ENCODE measurements at regions not wholly inside any gene's neighbourhood (a gene's known extent, or its start where the extent isn't known, plus 50 kb on each side); places are given as distances from the start of the nearest gene placed in this dataset.
"Not testable (repeated sequence)": the region's sequence is repeated elsewhere in the genome, so short reads cannot be mapped to it uniquely, and the experiment has no call there.

GRCh38 chr1:242811092-242811840, 286.8 kb upstream of the PLD5 start (continued):
- TF ChIP-seq, protein P1, sequence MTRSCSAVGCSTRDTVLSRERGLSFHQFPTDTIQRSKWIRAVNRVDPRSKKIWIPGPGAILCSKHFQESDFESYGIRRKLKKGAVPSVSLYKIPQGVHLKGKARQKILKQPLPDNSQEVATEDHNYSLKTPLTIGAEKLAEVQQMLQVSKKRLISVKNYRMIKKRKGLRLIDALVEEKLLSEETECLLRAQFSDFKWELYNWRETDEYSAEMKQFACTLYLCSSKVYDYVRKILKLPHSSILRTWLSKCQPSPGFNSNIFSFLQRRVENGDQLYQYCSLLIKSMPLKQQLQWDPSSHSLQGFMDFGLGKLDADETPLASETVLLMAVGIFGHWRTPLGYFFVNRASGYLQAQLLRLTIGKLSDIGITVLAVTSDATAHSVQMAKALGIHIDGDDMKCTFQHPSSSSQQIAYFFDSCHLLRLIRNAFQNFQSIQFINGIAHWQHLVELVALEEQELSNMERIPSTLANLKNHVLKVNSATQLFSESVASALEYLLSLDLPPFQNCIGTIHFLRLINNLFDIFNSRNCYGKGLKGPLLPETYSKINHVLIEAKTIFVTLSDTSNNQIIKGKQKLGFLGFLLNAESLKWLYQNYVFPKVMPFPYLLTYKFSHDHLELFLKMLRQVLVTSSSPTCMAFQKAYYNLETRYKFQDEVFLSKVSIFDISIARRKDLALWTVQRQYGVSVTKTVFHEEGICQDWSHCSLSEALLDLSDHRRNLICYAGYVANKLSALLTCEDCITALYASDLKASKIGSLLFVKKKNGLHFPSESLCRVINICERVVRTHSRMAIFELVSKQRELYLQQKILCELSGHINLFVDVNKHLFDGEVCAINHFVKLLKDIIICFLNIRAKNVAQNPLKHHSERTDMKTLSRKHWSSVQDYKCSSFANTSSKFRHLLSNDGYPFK (CRISPR knock-in tag; IDR thresholded peaks at IDR 0.05; ENCODE audit: borderline replicate concordance) = no peak
- TF ChIP-seq SOX13 (IDR thresholded peaks at IDR 0.05) (no peak), SOX13 (CRISPR knock-in tag; conservative IDR thresholded peaks at IDR 0.05 in 1 of 2, IDR thresholded peaks at IDR 0.05 in 1 of 2) (no peak)

GRCh38 chr1:242806324-242806723, 281.8 kb upstream of the PLD5 start:
- no peak for ATAC-seq
- H3K36me3 ChIP-seq (replicated peaks in 1 of 2; ENCODE audit: control insufficient read depth in 1 of 2, insufficient read depth in 2 of 2, low read length in 2 of 2) = no peaks in the 10 kb centered on the region
- POLR2A ChIA-PET = no interaction called here
- H3K79me2 ChIP-seq (ENCODE audit: insufficient read depth, low read length) = no peaks in the 10 kb centered on the region
- no peak overlapping the region for H2AFZ ChIP-seq (ENCODE audit: low read length)
- no peak overlapping the region for H3K9ac ChIP-seq (ENCODE audit: insufficient read depth, low read depth, low read length)
- intact Hi-C loops (cut with micrococcal nuclease; ENCODE audit: unreplicated experiment) = no loop called here
- FAIRE-seq = no peak
- no peaks in the 10 kb centered on the region for H4K20me1 ChIP-seq (ENCODE audit: insufficient read depth, low read length)
- no TSS peak for BruUV-seq (replicated peaks)
- no peak for TF ChIP-seq BCLAF1 (IDR thresholded peaks at IDR 0.05)
- no peak for DNase-seq (ENCODE audit: low spot score)
- no peaks in the 10 kb centered on the region for H3K4me1 ChIP-seq (ENCODE audit: insufficient read depth, low read length)
- in situ Hi-C loops (cut with HindIII; ENCODE audit: extremely low pct_ligation_motif_present, low pct_unique_long_range_greater_than_20kb) = no loop called here
- H3K27ac ChIP-seq (ENCODE audit: extremely low read length, insufficient read depth, low read length) = no peak overlapping the region
- no peaks in the 10 kb centered on the region for H3K9me3 ChIP-seq (ENCODE audit: low read length)
- 4% methylated on average over 2 of the region's 2 CpGs for WGBS (ENCODE audit: low lambda C conversion rate)
- H3K4me3 ChIP-seq (replicated peaks in 1 of 3; ENCODE audit: insufficient read depth in 1 of 3, low read depth in 2 of 3, low read length in 3 of 3) = no peak overlapping the region
- no peaks in the 10 kb centered on the region for H3K27me3 ChIP-seq (ENCODE audit: control insufficient read depth in 1 of 2, insufficient read depth in 2 of 2, low read length in 2 of 2)
- no peak overlapping the region for H3K4me2 ChIP-seq (ENCODE audit: low read depth, low read length)
- CTCF ChIA-PET (ENCODE audit: low intra/inter-chr PET ratio, low total read pairs) = no interaction called here

DNA sequence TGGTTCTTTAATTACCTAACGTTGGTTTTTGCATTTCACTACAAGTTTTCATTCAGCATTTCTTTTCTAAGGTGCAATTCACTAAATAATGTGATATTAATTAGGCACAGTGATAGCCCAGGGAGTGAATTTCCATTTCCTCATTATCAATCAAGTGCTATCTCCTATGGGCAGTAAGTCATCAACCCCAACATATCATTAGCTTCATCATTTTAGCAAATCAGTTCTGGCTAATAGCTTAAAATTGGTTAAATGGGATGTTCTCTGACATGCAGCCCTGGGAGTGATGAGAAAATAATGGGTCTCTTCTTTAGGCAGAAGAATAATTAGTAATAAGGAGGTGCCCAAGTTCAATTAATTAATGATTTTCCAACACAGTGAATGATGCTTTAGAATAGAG, 280.9 kb upstream of the PLD5 start:
- H3K27ac ChIP-seq (ENCODE audit: extremely low read length, insufficient read depth, low read length); in situ Hi-C loops (cut with HindIII; ENCODE audit: extremely low pct_ligation_motif_present, low pct_unique_long_range_greater_than_20kb); H3K79me2 ChIP-seq (ENCODE audit: insufficient read depth, low read length); POLR2A ChIA-PET; DNase-seq (ENCODE audit: low spot score); H4K20me1 ChIP-seq (ENCODE audit: insufficient read depth, low read length); H2AFZ ChIP-seq (ENCODE audit: low read length); H3K27me3 ChIP-seq (ENCODE audit: control insufficient read depth in 1 of 2, insufficient read depth in 2 of 2, low read length in 2 of 2); FAIRE-seq; BruUV-seq (replicated peaks); H3K4me2 ChIP-seq (ENCODE audit: low read depth, low read length); H3K9me3 ChIP-seq (ENCODE audit: low read length); intact Hi-C loops (cut with micrococcal nuclease; ENCODE audit: unreplicated experiment); H3K36me3 ChIP-seq (replicated peaks in 1 of 2; ENCODE audit: control insufficient read depth in 1 of 2, insufficient read depth in 2 of 2, low read length in 2 of 2); H3K4me3 ChIP-seq (replicated peaks in 1 of 3; ENCODE audit: insufficient read depth in 1 of 3, low read depth in 2 of 3, low read length in 3 of 3); H3K4me1 ChIP-seq (ENCODE audit: insufficient read depth, low read length); CTCF ChIA-PET (ENCODE audit: low intra/inter-chr PET ratio, low total read pairs); H3K9ac ChIP-seq (ENCODE audit: insufficient read depth, low read depth, low read length); ATAC-seq: not testable (repeated sequence)
- 0% methylated on average over 1 of the region's 1 CpG for whole genome bisulfite sequencing (ENCODE audit: low lambda C conversion rate)
